ENCODE measurements at regions not wholly inside any gene's neighbourhood (a gene's known extent, or its start where the extent isn't known, plus 50 kb on each side); places are given as distances from the start of the nearest gene placed in this dataset.

GRCh38 chr4:31106419-31106818 is 386.2 kb downstream of the PCDH7 start:
- no peak for DNase-seq (ENCODE audit: low read depth in 2 of 2)

GRCh38 chr4:31107362-31107761 is 387.2 kb downstream of the PCDH7 start:
- no peak for DNase-seq (ENCODE audit: low read depth in 2 of 2)

GRCh38 chr4:31108762-31109161 is 388.6 kb downstream of the PCDH7 start:
- DNase-seq (ENCODE audit: low read depth in 2 of 2): no peak

- DNase-seq (ENCODE audit: low read depth in 2 of 2): no peak
Measured at GRCh38 chr4:31111790-31112189, 391.6 kb downstream of the PCDH7 start.

- no peak for DNase-seq (ENCODE audit: low read depth in 2 of 2)
Measured at GRCh38 chr4:31114816-31115215, 394.6 kb downstream of the PCDH7 start.

GRCh38 chr4:31124008-31124585 is 403.9 kb downstream of the PCDH7 start:
- no peak for DNase-seq (ENCODE audit: low read depth in 2 of 2)

GRCh38 chr4:31125061-31125460 is 404.9 kb downstream of the PCDH7 start:
- no peak for DNase-seq (ENCODE audit: low read depth in 2 of 2)

GRCh38 chr4:31125496-31125895 is 405.3 kb downstream of the PCDH7 start:
- no peak for DNase-seq (ENCODE audit: low read depth in 2 of 2)

- no peak for DNase-seq (ENCODE audit: low read depth in 2 of 2)
Measured at GRCh38 chr4:31126881-31127398, 406.8 kb downstream of the PCDH7 start.

GRCh38 chr4:31130930-31131329 is 410.8 kb downstream of the PCDH7 start:
- no peak for DNase-seq (ENCODE audit: low read depth in 2 of 2)

GRCh38 chr4:31134720-31135119 is 414.6 kb downstream of the PCDH7 start:
- DNase-seq (ENCODE audit: low read depth in 2 of 2): no peak

GRCh38 chr4:31139767-31140166 is 419.6 kb downstream of the PCDH7 start:
- no peak for DNase-seq (ENCODE audit: low read depth in 2 of 2)

- no peak for DNase-seq (ENCODE audit: low read depth in 2 of 2)
Measured at GRCh38 chr4:31141095-31141831, 421.1 kb downstream of the PCDH7 start.

GRCh38 chr4:31141832-31142142 is 421.6 kb downstream of the PCDH7 start:
- no peak for DNase-seq (ENCODE audit: low read depth in 2 of 2)

- no peak for DNase-seq (ENCODE audit: low read depth in 2 of 2)
Measured at GRCh38 chr4:31146366-31146765, 426.2 kb downstream of the PCDH7 start.

GRCh38 chr4:31148990-31149389 is 428.8 kb downstream of the PCDH7 start:
- DNase-seq (ENCODE audit: low read depth in 2 of 2): no peak

- no peak for DNase-seq (ENCODE audit: low read depth in 2 of 2)
Measured at GRCh38 chr4:31156221-31156620, 436.1 kb downstream of the PCDH7 start.

- no peak for DNase-seq (ENCODE audit: low read depth in 2 of 2)
Measured at GRCh38 chr4:31160146-31160545, 440.0 kb downstream of the PCDH7 start.

GRCh38 chr4:31169846-31170245 is 449.7 kb downstream of the PCDH7 start:
- DNase-seq (ENCODE audit: low read depth in 2 of 2): no peak

GRCh38 chr4:31171362-31171761 is 451.2 kb downstream of the PCDH7 start:
- no peak for DNase-seq (ENCODE audit: low read depth in 2 of 2)

GRCh38 chr4:31175242-31175910 is 455.2 kb downstream of the PCDH7 start:
- no peak for DNase-seq (ENCODE audit: low read depth in 2 of 2)

GRCh38 chr4:31183256-31183655 is 463.1 kb downstream of the PCDH7 start:
- no peak for DNase-seq (ENCODE audit: low read depth in 2 of 2)

- DNase-seq (ENCODE audit: low read depth in 2 of 2): no peak
Measured at GRCh38 chr4:31185014-31185585, 464.9 kb downstream of the PCDH7 start.

All from fibroblast of skin of left biceps (primary cell).